ENCODE measurements at regions not wholly inside any gene's neighbourhood (a gene's known extent, or its start where the extent isn't known, plus 50 kb on each side); places are given as distances from the start of the nearest gene placed in this dataset.

GRCh38 chr13:74367193-74367592 is 233.0 kb upstream of the KLF12 start:
- Histone ChIP-seq H3K4me1 (ENCODE audit: control insufficient read depth, low read length) (no peaks in the 10 kb centered on the region), H4K20me1 (ENCODE audit: control insufficient read depth, insufficient read depth, low read depth, low read length) (no peaks in the 10 kb centered on the region), H3K9me2 (replicated peaks; ENCODE audit: control insufficient read depth, low read length) (no peaks in the 10 kb centered on the region), H3K79me2 (ENCODE audit: control insufficient read depth, low read length) (no peaks in the 10 kb centered on the region), H3K9me3 (ENCODE audit: control insufficient read depth, insufficient read depth, low read length) (no peaks in the 10 kb centered on the region), H3K4me3 (ENCODE audit: low read length) (no peak overlapping the region), H3K36me3 (ENCODE audit: control insufficient read depth, low read length) (no peaks in the 10 kb centered on the region), H3K27ac (ENCODE audit: low read depth, low read length) (no peak overlapping the region), H3K4me2 (ENCODE audit: low read length) (no peak overlapping the region), H3K27me3 (ENCODE audit: control insufficient read depth, low read length) (no peaks in the 10 kb centered on the region), H3F3A (ENCODE audit: control insufficient read depth, insufficient read depth) (no peaks in the 10 kb centered on the region)
- TF ChIP-seq CTCF (IDR thresholded peaks at IDR 0.05; ENCODE audit: low read depth, low read length, poor library complexity, severe bottlenecking) (no peak), EZH2phosphoT487 (IDR thresholded peaks at IDR 0.05; ENCODE audit: borderline replicate concordance, low read length) (no peak)

DNA sequence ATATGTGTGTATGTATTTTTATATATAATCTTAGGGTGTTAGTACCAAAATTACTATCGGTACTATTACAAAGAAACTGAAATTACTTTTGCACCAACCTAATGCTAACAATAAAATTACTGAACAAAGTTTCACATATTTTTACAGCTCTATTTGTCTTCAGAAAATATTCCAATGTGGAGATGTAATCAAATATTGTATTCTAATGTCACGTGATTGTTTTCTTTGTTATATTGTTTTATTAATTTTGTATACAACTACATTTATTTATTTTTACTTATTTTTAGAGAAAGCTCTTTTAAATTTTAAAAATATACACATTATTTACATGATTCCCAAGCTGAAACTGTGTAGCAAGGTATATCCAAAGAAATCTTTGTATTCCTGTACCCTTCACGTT is 227.1 kb upstream of the KLF12 start:
- H4K20me1 ChIP-seq (ENCODE audit: control insufficient read depth, insufficient read depth, low read depth, low read length) = no peaks in the 10 kb centered on the region
- H3K9me2 ChIP-seq (replicated peaks; ENCODE audit: control insufficient read depth, low read length) = no peaks in the 10 kb centered on the region

GRCh38 chr13:74346960-74347359 is 212.8 kb upstream of the KLF12 start:
- Histone ChIP-seq H3K27me3 (ENCODE audit: control insufficient read depth, low read length) (no peaks in the 10 kb centered on the region), H3K9me3 (ENCODE audit: control insufficient read depth, insufficient read depth, low read length) (peaks cover 6% of the 10 kb centered on the region; the same call in 1 of the 2 replicates), H3K9me2 (replicated peaks; ENCODE audit: control insufficient read depth, low read length) (no peaks in the 10 kb centered on the region), H4K20me1 (ENCODE audit: control insufficient read depth, insufficient read depth, low read depth, low read length) (no peaks in the 10 kb centered on the region), H3K4me1 (ENCODE audit: control insufficient read depth, low read length) (no peaks in the 10 kb centered on the region), H3F3A (ENCODE audit: control insufficient read depth, insufficient read depth) (no peaks in the 10 kb centered on the region), H3K27ac (ENCODE audit: low read depth, low read length) (no peak overlapping the region), H3K79me2 (ENCODE audit: control insufficient read depth, low read length) (no peaks in the 10 kb centered on the region), H3K4me2 (ENCODE audit: low read length) (no peak overlapping the region), H3K36me3 (ENCODE audit: control insufficient read depth, low read length) (no peaks in the 10 kb centered on the region), H3K4me3 (ENCODE audit: low read length) (no peak overlapping the region)
- no peak for TF ChIP-seq CTCF (IDR thresholded peaks at IDR 0.05; ENCODE audit: low read depth, low read length, poor library complexity, severe bottlenecking)
- TF ChIP-seq EZH2phosphoT487 (IDR thresholded peaks at IDR 0.05; ENCODE audit: borderline replicate concordance, low read length) = no peak

More for the DNA sequence above, 227.1 kb upstream of the KLF12 start:
- TF ChIP-seq CTCF (IDR thresholded peaks at IDR 0.05; ENCODE audit: low read depth, low read length, poor library complexity, severe bottlenecking) (no peak), EZH2phosphoT487 (IDR thresholded peaks at IDR 0.05; ENCODE audit: borderline replicate concordance, low read length) (no peak)
- Histone ChIP-seq H3K27me3 (ENCODE audit: control insufficient read depth, low read length) (no peaks in the 10 kb centered on the region), H3K4me2 (ENCODE audit: low read length) (no peak overlapping the region), H3K4me1 (ENCODE audit: control insufficient read depth, low read length) (no peaks in the 10 kb centered on the region), H3K79me2 (ENCODE audit: control insufficient read depth, low read length) (no peaks in the 10 kb centered on the region), H3K4me3 (ENCODE audit: low read length) (no peak overlapping the region), H3F3A (ENCODE audit: control insufficient read depth, insufficient read depth) (no peaks in the 10 kb centered on the region), H3K9me3 (ENCODE audit: control insufficient read depth, insufficient read depth, low read length) (no peaks in the 10 kb centered on the region), H3K27ac (ENCODE audit: low read depth, low read length) (no peak overlapping the region), H3K36me3 (ENCODE audit: control insufficient read depth, low read length) (no peaks in the 10 kb centered on the region)

DNA sequence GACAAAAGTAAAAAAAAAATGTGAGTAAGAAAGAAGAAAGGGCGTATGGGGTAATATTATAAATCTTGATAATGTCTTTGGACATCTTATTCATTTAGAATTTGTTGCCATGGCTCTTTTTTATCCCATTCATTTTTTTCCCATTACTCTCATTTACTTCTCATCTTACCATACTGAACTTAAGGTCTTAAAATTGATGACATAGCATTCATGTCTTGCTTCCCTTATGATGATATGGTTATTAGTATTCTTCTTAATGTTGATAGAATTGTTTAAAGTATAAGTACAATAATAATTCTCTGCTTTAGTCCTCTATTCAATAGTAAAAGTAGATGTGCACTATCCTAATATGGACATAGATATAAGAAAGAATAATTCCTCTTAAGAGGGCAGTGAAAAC is 204.1 kb upstream of the KLF12 start:
- Histone ChIP-seq H3K9me3 (ENCODE audit: control insufficient read depth, insufficient read depth, low read length) (no peaks in the 10 kb centered on the region), H3K4me1 (ENCODE audit: control insufficient read depth, low read length) (no peaks in the 10 kb centered on the region), H3K27me3 (ENCODE audit: control insufficient read depth, low read length) (peaks cover 8% of the 10 kb centered on the region), H3K27ac (ENCODE audit: low read depth, low read length) (no peak overlapping the region), H3K36me3 (ENCODE audit: control insufficient read depth, low read length) (no peaks in the 10 kb centered on the region), H3K4me2 (ENCODE audit: low read length) (no peak overlapping the region), H4K20me1 (ENCODE audit: control insufficient read depth, insufficient read depth, low read depth, low read length) (no peaks in the 10 kb centered on the region), H3F3A (ENCODE audit: control insufficient read depth, insufficient read depth) (no peaks in the 10 kb centered on the region), H3K79me2 (ENCODE audit: control insufficient read depth, low read length) (no peaks in the 10 kb centered on the region), H3K9me2 (replicated peaks; ENCODE audit: control insufficient read depth, low read length) (no peaks in the 10 kb centered on the region), H3K4me3 (ENCODE audit: low read length) (no peak overlapping the region)
- TF ChIP-seq CTCF (IDR thresholded peaks at IDR 0.05; ENCODE audit: low read depth, low read length, poor library complexity, severe bottlenecking) = no peak
